ENCODE measurements at regions not wholly inside any gene's neighbourhood (a gene's known extent, or its start where the extent isn't known, plus 50 kb on each side); places are given as distances from the start of the nearest gene placed in this dataset.

GRCh38 chr10:36789974-36790373, 335.4 kb upstream of the ANKRD30A start:
- H3K27ac ChIP-seq = no peak overlapping the region
- intact Hi-C loops (cut with DNase I) = no loop called here
- TF ChIP-seq, protein P1, sequence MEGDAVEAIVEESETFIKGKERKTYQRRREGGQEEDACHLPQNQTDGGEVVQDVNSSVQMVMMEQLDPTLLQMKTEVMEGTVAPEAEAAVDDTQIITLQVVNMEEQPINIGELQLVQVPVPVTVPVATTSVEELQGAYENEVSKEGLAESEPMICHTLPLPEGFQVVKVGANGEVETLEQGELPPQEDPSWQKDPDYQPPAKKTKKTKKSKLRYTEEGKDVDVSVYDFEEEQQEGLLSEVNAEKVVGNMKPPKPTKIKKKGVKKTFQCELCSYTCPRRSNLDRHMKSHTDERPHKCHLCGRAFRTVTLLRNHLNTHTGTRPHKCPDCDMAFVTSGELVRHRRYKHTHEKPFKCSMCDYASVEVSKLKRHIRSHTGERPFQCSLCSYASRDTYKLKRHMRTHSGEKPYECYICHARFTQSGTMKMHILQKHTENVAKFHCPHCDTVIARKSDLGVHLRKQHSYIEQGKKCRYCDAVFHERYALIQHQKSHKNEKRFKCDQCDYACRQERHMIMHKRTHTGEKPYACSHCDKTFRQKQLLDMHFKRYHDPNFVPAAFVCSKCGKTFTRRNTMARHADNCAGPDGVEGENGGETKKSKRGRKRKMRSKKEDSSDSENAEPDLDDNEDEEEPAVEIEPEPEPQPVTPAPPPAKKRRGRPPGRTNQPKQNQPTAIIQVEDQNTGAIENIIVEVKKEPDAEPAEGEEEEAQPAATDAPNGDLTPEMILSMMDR (IDR thresholded peaks at IDR 0.05) = no peak
- TF ChIP-seq POLR2A (IDR thresholded peaks at IDR 0.05) = no peak
- no peaks in the 10 kb centered on the region for H3K36me3 ChIP-seq
- no peak for DNase-seq
- 29 to 43% methylated on average over 4 of the region's 4 CpGs for WGBS, 2 donors
- no peaks in the 10 kb centered on the region for H3K27me3 ChIP-seq
- H3K4me1 ChIP-seq = no peaks in the 10 kb centered on the region
- no peaks in the 10 kb centered on the region for H3K9me3 ChIP-seq
- H3K4me3 ChIP-seq = no peak overlapping the region

GRCh38 chr10:36788152-36788551, 337.2 kb upstream of the ANKRD30A start:
- no peaks in the 10 kb centered on the region for H3K4me1 ChIP-seq
- H3K4me3 ChIP-seq = no peak overlapping the region
- no peak for TF ChIP-seq POLR2A (IDR thresholded peaks at IDR 0.05)
- TF ChIP-seq, protein P1 (IDR thresholded peaks at IDR 0.05) = no peak
- no peak for DNase-seq
- H3K36me3 ChIP-seq = no peaks in the 10 kb centered on the region
- intact Hi-C loops (cut with DNase I) = no loop called here
- no peak overlapping the region for H3K27ac ChIP-seq
- H3K9me3 ChIP-seq = no peaks in the 10 kb centered on the region
- WGBS, 2 donors = 61 to 67% methylated on average over 2 of the region's 2 CpGs
- no peaks in the 10 kb centered on the region for H3K27me3 ChIP-seq

- Histone ChIP-seq H3K4me3 (no peak overlapping the region), H3K36me3 (no peaks in the 10 kb centered on the region), H3K27me3 (no peaks in the 10 kb centered on the region), H3K4me1 (no peaks in the 10 kb centered on the region), H3K27ac (no peak overlapping the region), H3K9me3 (no peaks in the 10 kb centered on the region)
- 64 to 84% methylated on average over 5 of the region's 5 CpGs for WGBS, 2 donors
- no peak for DNase-seq
- TF ChIP-seq POLR2A (IDR thresholded peaks at IDR 0.05) = no peak
- TF ChIP-seq, protein P1 (IDR thresholded peaks at IDR 0.05) = no peak
- intact Hi-C loops (cut with DNase I) = no loop called here
These were observed 342.0 kb upstream of the ANKRD30A start for GRCh38 chr10:36783400-36783799.

DNA sequence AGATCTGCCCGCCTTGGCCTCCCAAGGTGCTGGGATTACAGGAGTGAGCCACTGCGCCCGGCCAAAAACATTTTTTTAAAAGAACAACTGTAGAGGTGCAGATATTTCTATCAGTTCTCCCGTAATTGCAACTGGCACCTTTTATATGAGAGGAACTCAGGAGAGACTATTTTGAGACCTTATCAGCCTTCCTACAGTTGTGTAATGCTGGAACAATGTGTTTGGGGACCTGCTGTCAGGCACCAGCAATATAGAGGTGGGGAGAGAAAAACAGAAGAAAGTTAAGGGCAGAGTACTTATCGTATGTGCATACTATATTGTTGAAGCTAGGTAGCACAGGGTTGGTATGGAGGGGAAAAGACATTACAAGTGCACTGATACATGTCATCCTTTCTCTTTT, 343.8 kb upstream of the ANKRD30A start:
- Histone ChIP-seq H3K4me3 (no peak overlapping the region), H3K27me3 (no peaks in the 10 kb centered on the region), H3K9me3 (no peaks in the 10 kb centered on the region), H3K4me1 (no peaks in the 10 kb centered on the region), H3K27ac (no peak overlapping the region), H3K36me3 (no peaks in the 10 kb centered on the region)
- intact Hi-C loops (cut with DNase I) = no loop called here
- no peak for TF ChIP-seq POLR2A (IDR thresholded peaks at IDR 0.05)
- TF ChIP-seq, protein P1 (IDR thresholded peaks at IDR 0.05) = no peak
- no peak for DNase-seq
- 63 to 67% methylated on average over 2 to 4 of the region's 5 CpGs for WGBS, 2 donors

- Histone ChIP-seq H3K36me3 (no peaks in the 10 kb centered on the region), H3K27ac (no peak overlapping the region), H3K4me1 (no peaks in the 10 kb centered on the region), H3K4me3 (no peak overlapping the region), H3K27me3 (no peaks in the 10 kb centered on the region), H3K9me3 (no peaks in the 10 kb centered on the region)
- intact Hi-C loops (cut with DNase I) = no loop called here
- DNase-seq = no peak
- no peak for TF ChIP-seq POLR2A (IDR thresholded peaks at IDR 0.05)
- TF ChIP-seq, protein P1 (IDR thresholded peaks at IDR 0.05) = no peak
- WGBS, 2 donors = 59 to 68% methylated on average over 6 of the region's 6 CpGs
These were observed 345.2 kb upstream of the ANKRD30A start for GRCh38 chr10:36780158-36780557.
